Chondrocyte (in vitro differentiated cells): ENCODE measurements at regions not wholly inside any gene's neighbourhood (a gene's known extent, or its start where the extent isn't known, plus 50 kb on each side); places are given as distances from the start of the nearest gene placed in this dataset.

Experiments used
- DNase-seq: peaks from one replicate; pipeline ENCODE4 v3.0.0; 2021; ENCODE audit warnings: mixed read lengths, low spot score
- H3K27ac Mint-ChIP-seq: one replicate; pipeline ENCODE4 v1.8.0; 2021; ENCODE audit warnings: mild to moderate bottlenecking, moderate library complexity, mixed read lengths; ENCODE audit not compliant: unreplicated experiment
- H3K27me3 Mint-ChIP-seq: 2 replicates; pipeline ENCODE4 v1.8.0; 2021; ENCODE audit warnings: low read depth, mixed read lengths
- H3K36me3 Mint-ChIP-seq: 2 replicates; pipeline ENCODE4 v1.8.0; 2021; ENCODE audit warnings: low read depth, mixed read lengths
- H3K4me1 Mint-ChIP-seq: 2 replicates; pipeline ENCODE4 v1.8.0; 2021; ENCODE audit warnings: low read depth, mild to moderate bottlenecking, mixed read lengths
- H3K4me3 Mint-ChIP-seq: one replicate; pipeline ENCODE4 v1.8.0; 2021; ENCODE audit warnings: mild to moderate bottlenecking, moderate library complexity, mixed read lengths; ENCODE audit not compliant: unreplicated experiment
- H3K9me3 Mint-ChIP-seq: 2 replicates; pipeline ENCODE4 v1.8.0; 2021; ENCODE audit warnings: low read depth, mixed read lengths
- CTCF ChIP-seq: fragments of 200-600 bp; sonication (generic); IDR thresholded peaks from 2 replicates; pipeline ENCODE4 v1.5.0; 2021; ENCODE audit warnings: antibody characterized with exemption, mild to moderate bottlenecking, moderate library complexity

GRCh38 chr13:29961036-29961670 is 110.7 kb upstream of the UBL3 start:
- peaks cover 12% of the 10 kb centered on the region for H3K4me1 Mint-ChIP-seq
- no peak for TF ChIP-seq CTCF
- H3K4me3 Mint-ChIP-seq = no peak overlapping the region
- H3K27me3 Mint-ChIP-seq = peaks cover 32% of the 10 kb centered on the region
- DNase-seq = no peak
- no peak overlapping the region for H3K27ac Mint-ChIP-seq
- peaks cover 6% of the 10 kb centered on the region for H3K9me3 Mint-ChIP-seq
- H3K36me3 Mint-ChIP-seq = peaks cover 2% of the 10 kb centered on the region

GRCh38 chr13:29959603-29960002 is 109.2 kb upstream of the UBL3 start:
- H3K36me3 Mint-ChIP-seq = peaks cover 2% of the 10 kb centered on the region

DNA sequence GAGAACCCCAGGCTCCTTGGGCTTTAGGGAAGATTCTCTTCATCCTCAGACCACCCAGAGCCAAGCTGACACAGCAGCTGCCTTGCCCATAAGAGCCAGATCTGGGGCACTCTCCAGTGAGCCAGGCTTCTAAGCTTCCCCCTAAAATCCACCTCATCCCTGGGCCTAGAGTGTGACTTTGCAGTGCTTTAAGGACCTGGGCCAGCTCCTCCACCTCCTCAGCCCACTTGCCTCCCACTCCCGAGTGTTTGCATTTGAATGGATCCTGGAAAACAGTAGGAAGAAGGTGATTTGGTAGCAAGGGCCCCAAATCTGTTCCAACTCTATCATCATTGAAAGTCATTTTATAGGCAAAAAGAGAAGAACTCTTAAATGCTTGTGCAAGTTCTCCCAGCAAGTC is 108.7 kb upstream of the UBL3 start:
- Mint-ChIP-seq H3K4me1 (peaks cover 12% of the 10 kb centered on the region), H3K36me3 (peaks cover 2% of the 10 kb centered on the region), H3K4me3 (no peak overlapping the region), H3K27ac (no peak overlapping the region), H3K27me3 (peaks cover 38% of the 10 kb centered on the region), H3K9me3 (no peaks in the 10 kb centered on the region)
- no peak for TF ChIP-seq CTCF
- no peak for DNase-seq

More at GRCh38 chr13:29959603-29960002, 109.2 kb upstream of the UBL3 start:
- no peak overlapping the region for H3K27ac Mint-ChIP-seq
- peaks cover 5% of the 10 kb centered on the region for H3K9me3 Mint-ChIP-seq
- DNase-seq = no peak
- no peak overlapping the region for H3K4me3 Mint-ChIP-seq
- TF ChIP-seq CTCF = no peak
- peaks cover 12% of the 10 kb centered on the region for H3K4me1 Mint-ChIP-seq
- H3K27me3 Mint-ChIP-seq = peaks cover 36% of the 10 kb centered on the region

GRCh38 chr13:29958476-29958875 is 108.1 kb upstream of the UBL3 start:
- peaks cover 40% of the 10 kb centered on the region for H3K27me3 Mint-ChIP-seq
- no peak for DNase-seq
- no peak for TF ChIP-seq CTCF
- H3K9me3 Mint-ChIP-seq = no peaks in the 10 kb centered on the region
- no peak overlapping the region for H3K4me3 Mint-ChIP-seq
- peaks cover 2% of the 10 kb centered on the region for H3K36me3 Mint-ChIP-seq
- H3K4me1 Mint-ChIP-seq = peaks cover 12% of the 10 kb centered on the region
- H3K27ac Mint-ChIP-seq = no peak overlapping the region

- Mint-ChIP-seq H3K9me3 (no peaks in the 10 kb centered on the region), H3K4me1 (peaks cover 12% of the 10 kb centered on the region), H3K27ac (no peak overlapping the region), H3K36me3 (peaks cover 2% of the 10 kb centered on the region), H3K4me3 (no peak overlapping the region), H3K27me3 (peaks cover 40% of the 10 kb centered on the region)
- no peak for TF ChIP-seq CTCF
- no peak for DNase-seq
These were observed 106.9 kb upstream of the UBL3 start for GRCh38 chr13:29957320-29957719.
